ENCODE measurements at regions not wholly inside any gene's neighbourhood (a gene's known extent, or its start where the extent isn't known, plus 50 kb on each side); places are given as distances from the start of the nearest gene placed in this dataset.

GRCh38 chr10:131799429-131799828, 101.4 kb upstream of the PPP2R2D start:
- TF ChIP-seq POLR2A (IDR thresholded peaks at IDR 0.05; ENCODE audit: low read length) (no peak), CHD4 (IDR thresholded peaks at IDR 0.05; ENCODE audit: borderline replicate concordance) (no peak), MAX (IDR thresholded peaks at IDR 0.05) (no peak), KDM1A (IDR thresholded peaks at IDR 0.05; ENCODE audit: low read depth) (no peak)
